ENCODE measurements at regions not wholly inside any gene's neighbourhood (a gene's known extent, or its start where the extent isn't known, plus 50 kb on each side); places are given as distances from the start of the nearest gene placed in this dataset.

DNA sequence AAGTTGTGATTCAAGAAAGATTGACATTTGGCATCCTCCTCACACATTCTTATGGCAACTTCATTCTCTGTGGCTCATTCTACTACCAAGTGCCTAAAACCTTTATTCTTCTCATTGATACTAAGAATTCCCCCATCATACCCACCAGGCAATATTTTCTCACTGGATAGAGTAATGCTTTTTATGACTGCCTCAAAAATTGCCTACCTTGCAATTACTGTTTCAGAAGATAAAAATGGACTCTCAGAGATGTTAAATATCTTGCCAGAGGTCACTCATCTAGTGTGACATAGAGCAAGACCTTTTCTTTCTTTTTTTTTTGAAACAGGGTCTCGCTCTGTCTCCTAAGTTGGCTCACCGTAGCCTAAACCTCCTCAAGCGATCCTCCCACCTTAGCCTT is 192.8 kb upstream of the KYNU start:
- Histone ChIP-seq H3K9me3 (ENCODE audit: control insufficient read depth in 2 of 2, low read length in 2 of 2) (no peaks in the 10 kb centered on the region), H3K36me3 (ENCODE audit: control insufficient read depth, insufficient read depth, low read length) (no peaks in the 10 kb centered on the region), H3K27me3 (ENCODE audit: control insufficient read depth, insufficient read depth, low read length) (no peaks in the 10 kb centered on the region), H3K27ac (ENCODE audit: insufficient read depth, low read length, poor library complexity, severe bottlenecking) (no peak overlapping the region), H3K4me3 (ENCODE audit: low read depth, low read length) (no peak overlapping the region), H3K4me1 (ENCODE audit: control insufficient read depth, insufficient read depth, low read length, poor library complexity, severe bottlenecking) (no peaks in the 10 kb centered on the region)
- no peaks in the 10 kb centered on the region for H3K36me3 Mint-ChIP-seq
- H3K9me3 Mint-ChIP-seq = peaks cover 0 to 5% (median 0%) of the 10 kb centered on the region in 7 donors
- no peak overlapping the region for H3K4me3 Mint-ChIP-seq
- DNase-seq = no peak
- no peaks in the 10 kb centered on the region for H3K27me3 Mint-ChIP-seq
- no peak for ATAC-seq (ENCODE audit: low read depth in 2 of 2)
- H3K27ac Mint-ChIP-seq = no peak overlapping the region
- no peaks in the 10 kb centered on the region for H3K4me1 Mint-ChIP-seq

DNA sequence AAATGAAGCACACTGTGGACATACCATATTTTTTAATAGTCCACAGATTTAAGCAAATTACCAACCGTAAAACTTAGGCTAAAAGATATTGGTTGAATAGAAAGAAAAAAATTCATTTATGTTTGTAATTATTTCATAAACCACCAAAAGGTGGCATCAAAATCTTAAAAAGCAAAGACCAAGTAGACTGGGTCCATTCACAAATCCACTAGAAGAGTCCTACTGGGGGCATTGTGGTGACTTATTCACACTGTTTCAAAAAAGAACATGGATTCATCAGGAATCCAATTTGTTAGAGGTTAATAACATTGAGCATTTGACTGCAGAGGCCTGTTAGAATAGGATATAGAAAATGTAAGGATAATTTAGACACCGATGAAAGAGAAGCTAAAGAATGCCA is 194.9 kb upstream of the KYNU start:
- H3K27me3 Mint-ChIP-seq = no peaks in the 10 kb centered on the region
- no peaks in the 10 kb centered on the region for H3K4me1 Mint-ChIP-seq
- no peak overlapping the region for H3K4me3 ChIP-seq (ENCODE audit: low read depth, low read length)
- H3K36me3 Mint-ChIP-seq = no peaks in the 10 kb centered on the region
- H3K4me3 Mint-ChIP-seq = no peak overlapping the region
- peaks cover 0 to 2% (median 1%) of the 10 kb centered on the region in 7 donors for H3K9me3 Mint-ChIP-seq
- H3K9me3 ChIP-seq (ENCODE audit: control insufficient read depth in 2 of 2, low read length in 2 of 2) = no peaks in the 10 kb centered on the region
- no peaks in the 10 kb centered on the region for H3K36me3 ChIP-seq (ENCODE audit: control insufficient read depth, insufficient read depth, low read length)
- DNase-seq (no peak), ATAC-seq (ENCODE audit: low read depth in 2 of 2) (no peak)
- no peak overlapping the region for H3K27ac ChIP-seq (ENCODE audit: insufficient read depth, low read length, poor library complexity, severe bottlenecking)
- no peaks in the 10 kb centered on the region for H3K4me1 ChIP-seq (ENCODE audit: control insufficient read depth, insufficient read depth, low read length, poor library complexity, severe bottlenecking)
- H3K27me3 ChIP-seq (ENCODE audit: control insufficient read depth, insufficient read depth, low read length) = no peaks in the 10 kb centered on the region
- H3K27ac Mint-ChIP-seq = no peak overlapping the region

DNA sequence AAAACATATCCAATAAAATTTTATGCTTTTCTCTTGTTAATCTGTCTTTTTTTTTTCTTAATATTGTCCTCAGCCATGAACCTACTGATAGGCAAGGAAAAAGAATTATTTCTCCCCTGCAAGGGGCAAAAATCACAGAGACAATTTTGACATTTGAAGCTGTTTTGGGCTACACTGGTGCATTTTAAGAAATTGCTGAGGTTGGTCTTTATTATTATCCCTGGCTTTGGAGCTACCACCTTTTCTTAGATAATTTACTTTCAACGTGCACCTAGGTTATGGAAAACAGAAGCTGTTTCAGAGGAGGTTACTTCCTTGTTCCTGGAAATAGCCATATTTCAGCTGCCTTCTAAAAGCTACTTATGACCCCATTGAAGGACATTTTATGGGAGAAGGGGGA is 195.5 kb upstream of the KYNU start:
- H3K9me3 ChIP-seq (ENCODE audit: control insufficient read depth in 2 of 2, low read length in 2 of 2) = no peaks in the 10 kb centered on the region
- Mint-ChIP-seq H3K9me3 (peaks cover 0 to 2% (median 1%) of the 10 kb centered on the region in 7 donors), H3K36me3 (no peaks in the 10 kb centered on the region), H3K27me3 (no peaks in the 10 kb centered on the region), H3K27ac (no peak overlapping the region), H3K4me3 (no peak overlapping the region), H3K4me1 (no peaks in the 10 kb centered on the region)
- H3K4me1 ChIP-seq (ENCODE audit: control insufficient read depth, insufficient read depth, low read length, poor library complexity, severe bottlenecking) = no peaks in the 10 kb centered on the region
- H3K27me3 ChIP-seq (ENCODE audit: control insufficient read depth, insufficient read depth, low read length) = no peaks in the 10 kb centered on the region
- H3K36me3 ChIP-seq (ENCODE audit: control insufficient read depth, insufficient read depth, low read length) = no peaks in the 10 kb centered on the region
- H3K4me3 ChIP-seq (ENCODE audit: low read depth, low read length) = no peak overlapping the region
- DNase-seq (no peak), ATAC-seq (ENCODE audit: low read depth in 2 of 2) (no peak)
- no peak overlapping the region for H3K27ac ChIP-seq (ENCODE audit: insufficient read depth, low read length, poor library complexity, severe bottlenecking)

DNA sequence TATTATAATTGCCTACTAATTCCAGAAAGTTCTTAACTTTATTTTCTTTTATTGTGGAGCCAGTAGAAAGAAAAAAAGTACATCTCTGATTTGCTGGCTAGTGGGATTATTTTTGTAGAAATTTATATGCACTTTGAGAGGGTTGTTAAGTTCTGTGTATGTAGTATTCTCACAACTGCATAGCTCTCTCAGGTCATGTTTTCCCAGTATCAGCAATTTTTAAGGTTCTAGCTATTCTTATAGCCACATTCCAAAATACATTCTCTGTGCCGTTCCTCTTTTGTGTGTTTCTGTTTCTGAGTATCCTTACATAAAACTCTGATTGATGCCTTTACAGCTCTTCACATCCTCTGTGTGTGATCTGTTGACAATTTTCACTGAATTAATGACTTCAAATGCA is 199.3 kb upstream of the KYNU start:
- Mint-ChIP-seq H3K4me1 (no peaks in the 10 kb centered on the region), H3K27ac (no peak overlapping the region), H3K4me3 (no peak overlapping the region), H3K27me3 (no peaks in the 10 kb centered on the region), H3K9me3 (peaks cover 0 to 5% (median 1%) of the 10 kb centered on the region in 7 donors), H3K36me3 (no peaks in the 10 kb centered on the region)
- Histone ChIP-seq H3K9me3 (ENCODE audit: control insufficient read depth in 2 of 2, low read length in 2 of 2) (no peaks in the 10 kb centered on the region), H3K36me3 (ENCODE audit: control insufficient read depth, insufficient read depth, low read length) (no peaks in the 10 kb centered on the region), H3K27ac (ENCODE audit: insufficient read depth, low read length, poor library complexity, severe bottlenecking) (no peak overlapping the region), H3K4me3 (ENCODE audit: low read depth, low read length) (no peak overlapping the region), H3K27me3 (ENCODE audit: control insufficient read depth, insufficient read depth, low read length) (no peaks in the 10 kb centered on the region), H3K4me1 (ENCODE audit: control insufficient read depth, insufficient read depth, low read length, poor library complexity, severe bottlenecking) (no peaks in the 10 kb centered on the region)
- DNase-seq = no peak
- ATAC-seq (ENCODE audit: low read depth in 2 of 2) = no peak

DNA sequence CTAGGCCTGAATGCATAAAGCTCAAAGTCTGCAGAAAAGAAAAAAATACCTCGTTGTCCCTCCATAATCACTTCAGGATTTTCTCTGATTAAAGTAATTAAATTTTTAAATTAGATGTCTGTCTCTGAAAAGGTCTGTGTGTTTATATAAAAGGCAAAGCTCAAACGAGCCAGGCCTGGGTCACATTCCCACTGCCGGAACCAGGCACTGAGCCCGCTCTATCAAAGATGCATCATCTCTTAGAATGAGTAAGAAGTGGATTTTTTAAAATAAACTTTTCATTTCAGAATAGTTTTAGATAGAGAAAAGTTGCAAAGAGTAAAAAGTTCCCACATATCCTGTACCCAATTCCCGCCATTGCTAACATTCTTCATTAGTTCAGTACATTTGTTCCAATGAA is 202.1 kb upstream of the KYNU start:
- Histone ChIP-seq H3K4me1 (ENCODE audit: control insufficient read depth, insufficient read depth, low read length, poor library complexity, severe bottlenecking) (no peaks in the 10 kb centered on the region), H3K27ac (ENCODE audit: insufficient read depth, low read length, poor library complexity, severe bottlenecking) (no peak overlapping the region), H3K4me3 (ENCODE audit: low read depth, low read length) (no peak overlapping the region), H3K36me3 (ENCODE audit: control insufficient read depth, insufficient read depth, low read length) (no peaks in the 10 kb centered on the region), H3K9me3 (ENCODE audit: control insufficient read depth in 2 of 2, low read length in 2 of 2) (no peaks in the 10 kb centered on the region), H3K27me3 (ENCODE audit: control insufficient read depth, insufficient read depth, low read length) (no peaks in the 10 kb centered on the region)
- DNase-seq (no peak), ATAC-seq (ENCODE audit: low read depth in 2 of 2) (no peak)
- Mint-ChIP-seq H3K4me3 (no peak overlapping the region), H3K4me1 (no peaks in the 10 kb centered on the region), H3K27me3 (no peaks in the 10 kb centered on the region), H3K9me3 (peaks cover 0 to 5% (median 1%) of the 10 kb centered on the region in 7 donors), H3K27ac (no peak overlapping the region), H3K36me3 (no peaks in the 10 kb centered on the region)

DNA sequence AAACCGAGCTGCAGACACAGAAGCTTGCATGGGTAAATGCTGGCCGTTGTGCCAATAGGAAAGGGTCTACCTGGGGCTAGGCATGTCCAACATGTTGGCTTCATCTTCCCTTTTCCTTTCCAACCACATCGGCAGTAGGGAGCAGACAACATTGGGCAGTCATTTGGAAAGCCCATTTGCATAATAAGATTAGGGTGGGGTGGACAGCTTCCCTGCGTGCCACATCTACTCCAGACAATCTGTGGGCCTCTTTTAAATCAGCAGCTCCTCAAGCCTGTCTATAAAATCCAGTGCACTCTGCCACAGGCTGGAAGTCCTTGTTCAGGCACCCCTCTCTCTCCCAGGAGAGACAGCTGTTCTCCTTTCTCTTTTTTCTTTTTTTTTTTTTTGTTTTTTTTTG is 203.6 kb upstream of the KYNU start:
- no peaks in the 10 kb centered on the region for H3K9me3 ChIP-seq (ENCODE audit: control insufficient read depth in 2 of 2, low read length in 2 of 2)
- Mint-ChIP-seq H3K36me3 (no peaks in the 10 kb centered on the region), H3K4me3 (no peak overlapping the region), H3K27me3 (no peaks in the 10 kb centered on the region), H3K9me3 (peaks cover 0 to 5% (median 0%) of the 10 kb centered on the region in 7 donors), H3K4me1 (no peaks in the 10 kb centered on the region), H3K27ac (no peak overlapping the region)
- H3K27me3 ChIP-seq (ENCODE audit: control insufficient read depth, insufficient read depth, low read length) = no peaks in the 10 kb centered on the region
- H3K4me1 ChIP-seq (ENCODE audit: control insufficient read depth, insufficient read depth, low read length, poor library complexity, severe bottlenecking) = no peaks in the 10 kb centered on the region
- H3K4me3 ChIP-seq (ENCODE audit: low read depth, low read length) = no peak overlapping the region
- no peak for DNase-seq
- H3K36me3 ChIP-seq (ENCODE audit: control insufficient read depth, insufficient read depth, low read length) = no peaks in the 10 kb centered on the region
- no peak for ATAC-seq (ENCODE audit: low read depth in 2 of 2)
- no peak overlapping the region for H3K27ac ChIP-seq (ENCODE audit: insufficient read depth, low read length, poor library complexity, severe bottlenecking)

DNA sequence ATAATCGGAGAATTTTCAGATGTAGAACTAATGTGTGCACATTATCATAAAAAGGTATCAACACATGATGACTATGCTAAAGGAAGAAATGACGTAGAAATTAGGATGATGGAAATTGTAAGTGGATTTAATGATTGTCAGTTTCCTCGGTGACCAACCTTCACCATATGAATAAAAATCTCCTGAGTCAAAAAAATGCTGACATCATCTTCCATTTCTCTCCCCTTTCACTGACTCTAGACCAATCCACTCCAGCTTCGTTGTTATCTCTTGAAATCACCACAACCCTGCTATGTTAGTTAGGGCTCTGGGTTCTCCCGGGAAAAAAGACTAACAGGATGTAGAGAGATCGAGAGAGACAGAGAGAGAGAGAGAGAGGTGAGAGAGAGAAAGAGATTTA is 204.8 kb upstream of the KYNU start:
- H3K36me3 ChIP-seq (ENCODE audit: control insufficient read depth, insufficient read depth, low read length) = no peaks in the 10 kb centered on the region
- no peaks in the 10 kb centered on the region for H3K27me3 ChIP-seq (ENCODE audit: control insufficient read depth, insufficient read depth, low read length)
- DNase-seq = no peak
- H3K4me3 ChIP-seq (ENCODE audit: low read depth, low read length) = no peak overlapping the region
- Mint-ChIP-seq H3K4me3 (no peak overlapping the region), H3K27ac (no peak overlapping the region), H3K4me1 (no peaks in the 10 kb centered on the region), H3K36me3 (no peaks in the 10 kb centered on the region), H3K27me3 (no peaks in the 10 kb centered on the region), H3K9me3 (peaks cover 0 to 5% (median 0%) of the 10 kb centered on the region in 7 donors)
- no peak for ATAC-seq (ENCODE audit: low read depth in 2 of 2)
- no peak overlapping the region for H3K27ac ChIP-seq (ENCODE audit: insufficient read depth, low read length, poor library complexity, severe bottlenecking)
- no peaks in the 10 kb centered on the region for H3K9me3 ChIP-seq (ENCODE audit: control insufficient read depth in 2 of 2, low read length in 2 of 2)
- H3K4me1 ChIP-seq (ENCODE audit: control insufficient read depth, insufficient read depth, low read length, poor library complexity, severe bottlenecking) = no peaks in the 10 kb centered on the region

DNA sequence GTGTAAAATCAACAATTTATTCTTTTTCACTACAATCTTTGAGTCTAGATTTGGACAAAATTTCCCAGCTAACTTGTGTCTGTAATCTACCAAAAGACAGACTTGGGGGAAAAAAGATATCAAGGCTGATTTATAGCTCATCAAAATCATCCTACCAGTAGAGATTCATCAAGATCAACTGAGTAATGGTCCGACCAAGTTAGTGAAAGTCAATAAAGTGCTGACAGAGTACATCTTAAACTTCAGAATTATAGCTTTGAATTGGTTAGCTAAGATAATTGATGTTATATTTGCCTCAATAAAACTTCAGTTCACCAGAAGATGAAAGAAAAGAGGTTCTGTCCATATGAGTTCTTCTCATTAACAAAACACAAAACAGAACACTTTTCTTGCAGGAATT is 207.1 kb upstream of the KYNU start:
- H3K27me3 Mint-ChIP-seq = no peaks in the 10 kb centered on the region
- H3K4me3 ChIP-seq (ENCODE audit: low read depth, low read length) = no peak overlapping the region
- DNase-seq = no peak
- ATAC-seq (ENCODE audit: low read depth in 2 of 2) = no peak
- H3K4me1 ChIP-seq (ENCODE audit: control insufficient read depth, insufficient read depth, low read length, poor library complexity, severe bottlenecking) = no peaks in the 10 kb centered on the region
- no peak overlapping the region for H3K27ac Mint-ChIP-seq
- no peak overlapping the region for H3K4me3 Mint-ChIP-seq
- H3K27me3 ChIP-seq (ENCODE audit: control insufficient read depth, insufficient read depth, low read length) = no peaks in the 10 kb centered on the region
- H3K27ac ChIP-seq (ENCODE audit: insufficient read depth, low read length, poor library complexity, severe bottlenecking) = no peak overlapping the region
- H3K36me3 ChIP-seq (ENCODE audit: control insufficient read depth, insufficient read depth, low read length) = no peaks in the 10 kb centered on the region
- no peaks in the 10 kb centered on the region for H3K9me3 ChIP-seq (ENCODE audit: control insufficient read depth in 2 of 2, low read length in 2 of 2)
- no peaks in the 10 kb centered on the region for H3K4me1 Mint-ChIP-seq
- peaks cover 0 to 9% (median under 1%) of the 10 kb centered on the region in 7 donors for H3K9me3 Mint-ChIP-seq
- H3K36me3 Mint-ChIP-seq = no peaks in the 10 kb centered on the region

Data from CD4-positive, CD25-positive, alpha-beta regulatory T cell (primary cell).